WI38 (cell line): ENCODE measurements at regions not wholly inside any gene's neighbourhood (a gene's known extent, or its start where the extent isn't known, plus 50 kb on each side); places are given as distances from the start of the nearest gene placed in this dataset.

Experiments
- H3K4me3 ChIP-seq: 2 replicates; pipeline ENCODE4 v1.5.1; 2011; ENCODE audit warnings: low read depth, mild to moderate bottlenecking, control low read depth, low read length
- CTCF ChIP-seq: IDR thresholded peaks from 2 replicates; pipeline ENCODE4 v1.5.1; 2012; ENCODE audit warnings: low read depth, mild to moderate bottlenecking, control low read depth, low read length

DNA sequence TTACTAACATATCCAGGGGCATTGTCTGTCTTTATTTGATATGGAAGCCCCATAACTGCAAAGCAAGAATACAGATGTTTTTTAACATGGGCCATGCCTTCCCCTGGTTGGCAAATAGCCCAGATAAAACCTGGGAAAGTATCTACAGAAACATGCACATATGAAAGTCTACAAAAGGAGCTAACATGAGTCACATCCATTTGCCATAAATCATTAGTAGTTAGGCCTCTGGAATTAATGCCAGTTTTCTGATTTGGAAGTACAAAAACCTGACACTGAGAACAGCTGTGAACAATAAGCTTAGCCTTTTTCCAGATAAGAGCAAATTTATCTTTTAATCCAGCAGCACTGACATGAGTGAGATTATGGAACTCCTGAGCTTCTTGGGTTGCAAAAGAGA is 418.0 kb upstream of the IMPG1 start:
- TF ChIP-seq CTCF = no peak
- H3K4me3 ChIP-seq = no peak overlapping the region

GRCh38 chr6:76481101-76481500 is 408.6 kb upstream of the IMPG1 start:
- no peak for TF ChIP-seq CTCF
- H3K4me3 ChIP-seq = no peak overlapping the region

DNA sequence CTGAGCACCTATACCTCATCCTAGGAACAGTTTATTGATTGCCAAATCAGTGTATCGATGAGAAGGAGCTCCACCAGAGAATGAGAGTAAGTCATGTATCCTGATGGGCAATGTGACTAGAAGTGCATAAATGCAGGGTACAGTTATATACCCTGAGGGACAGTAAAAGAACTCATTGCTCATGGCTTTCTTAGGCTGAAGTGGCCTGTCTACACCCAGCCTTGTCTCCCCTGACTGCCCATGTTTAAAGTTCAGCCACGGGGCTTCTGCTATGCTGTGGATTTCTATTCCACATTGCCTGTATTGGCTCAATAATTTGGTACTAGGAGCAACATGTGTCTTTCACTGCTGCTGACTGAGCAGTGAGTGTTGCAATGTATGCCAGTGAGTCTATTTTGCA is 400.4 kb upstream of the IMPG1 start:
- TF ChIP-seq CTCF = no peak
- no peak overlapping the region for H3K4me3 ChIP-seq

- no peak for TF ChIP-seq CTCF
- no peak overlapping the region for H3K4me3 ChIP-seq
Measured at GRCh38 chr6:76466286-76466685, 393.8 kb upstream of the IMPG1 start.

DNA sequence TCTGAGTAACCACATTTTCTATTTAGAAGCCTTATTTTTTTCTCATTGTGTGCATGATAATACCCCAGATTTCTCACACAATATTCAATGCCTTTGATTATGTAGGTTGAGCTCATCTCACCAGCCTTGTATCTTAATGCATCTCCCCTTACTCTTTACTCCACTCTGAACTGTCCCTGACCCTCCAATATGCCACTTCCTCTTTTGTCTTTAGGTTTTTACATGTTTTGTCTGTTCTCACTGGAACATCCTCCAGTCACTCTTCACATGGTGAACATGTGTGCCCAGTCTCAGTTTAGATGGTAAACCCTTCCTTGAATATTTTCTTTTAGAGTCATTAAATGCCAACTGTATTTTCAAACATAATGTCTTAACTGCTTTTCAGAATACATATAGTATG is 392.9 kb upstream of the IMPG1 start:
- no peak for TF ChIP-seq CTCF
- H3K4me3 ChIP-seq = no peak overlapping the region

DNA sequence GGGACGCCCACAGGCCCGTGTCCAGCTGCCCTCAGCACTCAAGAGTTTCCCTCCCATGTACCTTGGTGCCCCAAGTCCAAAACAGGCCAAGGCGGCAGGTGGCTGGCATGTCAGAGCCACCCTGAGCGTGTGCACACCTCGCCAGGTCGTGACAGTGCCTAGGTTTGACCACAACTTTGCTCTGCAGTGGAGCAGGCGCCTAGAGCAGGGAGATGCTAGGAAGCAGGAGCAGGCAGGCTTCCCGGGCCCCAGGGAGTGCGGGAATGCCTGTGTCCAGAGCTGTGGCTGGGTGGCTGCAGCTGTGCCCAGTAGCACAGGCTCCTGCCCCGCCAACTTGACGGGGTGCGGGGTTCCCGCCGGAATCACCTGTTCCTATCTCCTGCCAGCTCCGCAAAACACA is 380.8 kb upstream of the IMPG1 start:
- TF ChIP-seq CTCF = no peak
- no peak overlapping the region for H3K4me3 ChIP-seq

GRCh38 chr6:76451926-76452709 is 379.7 kb upstream of the IMPG1 start:
- no peak overlapping the region for H3K4me3 ChIP-seq
- no peak for TF ChIP-seq CTCF
